ENCODE measurements at regions not wholly inside any gene's neighbourhood (a gene's known extent, or its start where the extent isn't known, plus 50 kb on each side); places are given as distances from the start of the nearest gene placed in this dataset.
"Not testable (repeated sequence)": the region's sequence is repeated elsewhere in the genome, so short reads cannot be mapped to it uniquely, and the experiment has no call there.

DNA sequence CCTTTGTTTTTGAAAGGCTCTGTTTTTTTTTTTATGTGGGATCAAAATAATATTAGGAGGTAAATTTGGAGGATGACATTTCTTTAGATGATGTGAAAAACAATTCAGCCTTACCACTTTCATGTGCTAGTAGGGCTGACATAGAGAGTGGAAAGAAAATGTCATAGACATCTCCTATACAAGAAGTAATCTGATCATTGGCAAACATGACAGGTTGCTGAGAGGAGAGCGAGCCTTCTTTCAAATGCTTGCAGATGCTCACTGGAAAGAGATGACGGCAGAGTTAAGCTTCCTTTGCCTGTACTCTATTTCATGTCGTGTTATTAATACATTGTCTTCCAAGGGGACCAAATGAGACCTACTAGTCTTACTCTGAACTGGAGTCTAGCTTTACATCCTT is 160.1 kb upstream of the DAP start:
- DNase-seq = no peak

DNA sequence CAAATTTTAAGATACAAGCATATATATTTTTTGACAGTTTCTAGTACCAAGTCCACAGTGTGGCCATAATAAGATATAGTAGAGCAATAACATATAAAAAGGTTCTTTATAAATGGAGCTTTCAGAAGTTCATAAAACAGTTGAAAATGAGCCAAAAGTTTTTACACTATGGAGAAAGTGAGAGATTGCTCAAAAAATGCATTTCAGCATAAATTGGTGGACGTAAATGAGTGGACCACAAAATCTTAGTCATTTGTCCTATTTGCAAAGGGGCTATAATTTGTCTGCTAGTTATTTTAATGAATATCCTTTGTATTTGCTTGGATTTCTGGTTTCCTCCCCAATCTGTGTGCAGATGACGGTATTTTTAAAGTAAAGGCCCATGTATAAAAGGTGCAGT is 159.4 kb upstream of the DAP start:
- DNase-seq = no peak

DNA sequence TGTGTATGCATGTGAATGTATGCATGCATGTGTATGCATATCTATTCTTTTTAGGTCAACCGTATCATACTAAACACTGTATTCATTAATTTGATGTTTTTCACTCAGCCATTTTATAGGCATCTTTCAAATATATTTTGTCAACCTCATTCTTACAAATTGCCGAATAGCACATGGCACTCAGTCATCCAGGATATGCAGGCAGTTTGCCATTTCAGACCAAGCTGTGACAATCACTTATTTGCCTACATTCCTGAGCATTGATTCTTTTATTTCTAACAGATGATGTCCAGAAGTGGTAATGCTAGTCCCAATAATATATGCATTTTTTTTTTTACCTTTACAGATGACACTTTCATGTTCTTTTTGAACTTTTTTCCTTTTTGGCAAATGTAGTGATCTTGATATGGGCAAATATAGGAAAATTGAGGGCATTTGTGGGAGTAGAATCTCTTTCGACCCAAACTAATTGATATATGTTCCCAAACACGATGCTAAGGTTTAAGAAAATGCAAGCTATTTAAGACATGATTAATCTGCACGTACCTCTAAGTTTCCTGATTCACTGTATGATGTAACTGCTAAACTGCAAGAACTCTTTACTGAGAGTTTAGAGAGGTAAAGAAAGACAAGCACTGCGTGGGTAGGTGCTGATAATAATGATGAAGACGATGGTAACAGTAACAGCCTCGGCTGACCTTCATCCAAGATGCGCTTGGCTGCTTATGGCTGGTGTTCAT is 153.9 kb upstream of the DAP start:
- DNase-seq = no peak

- no peak for DNase-seq
Measured at GRCh38 chr5:10913841-10914240, 152.8 kb upstream of the DAP start.

GRCh38 chr5:10913181-10913810 is 152.3 kb upstream of the DAP start:
- no peak for DNase-seq

DNA sequence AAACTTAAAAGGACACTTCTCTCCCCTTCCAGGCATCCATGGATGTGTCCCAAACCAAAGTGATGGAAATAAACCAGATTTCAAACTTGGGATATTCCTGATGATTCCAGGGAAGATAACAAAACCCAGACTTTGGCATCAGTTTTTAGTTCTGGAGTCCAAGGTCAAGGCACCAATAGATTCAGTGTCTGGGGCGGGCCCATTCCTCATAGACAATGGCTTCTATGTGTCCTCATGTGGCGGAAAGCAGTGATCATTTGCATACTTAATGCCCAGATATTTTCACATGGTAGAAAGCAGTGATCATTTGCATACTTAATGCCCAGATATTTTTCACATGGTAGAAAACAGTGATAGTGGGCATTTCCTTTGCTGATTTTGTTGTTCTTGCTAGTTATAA is 151.4 kb upstream of the DAP start:
- DNase-seq = no peak

- DNase-seq = no peak
Measured at GRCh38 chr5:10910261-10910660, 149.2 kb upstream of the DAP start.

DNA sequence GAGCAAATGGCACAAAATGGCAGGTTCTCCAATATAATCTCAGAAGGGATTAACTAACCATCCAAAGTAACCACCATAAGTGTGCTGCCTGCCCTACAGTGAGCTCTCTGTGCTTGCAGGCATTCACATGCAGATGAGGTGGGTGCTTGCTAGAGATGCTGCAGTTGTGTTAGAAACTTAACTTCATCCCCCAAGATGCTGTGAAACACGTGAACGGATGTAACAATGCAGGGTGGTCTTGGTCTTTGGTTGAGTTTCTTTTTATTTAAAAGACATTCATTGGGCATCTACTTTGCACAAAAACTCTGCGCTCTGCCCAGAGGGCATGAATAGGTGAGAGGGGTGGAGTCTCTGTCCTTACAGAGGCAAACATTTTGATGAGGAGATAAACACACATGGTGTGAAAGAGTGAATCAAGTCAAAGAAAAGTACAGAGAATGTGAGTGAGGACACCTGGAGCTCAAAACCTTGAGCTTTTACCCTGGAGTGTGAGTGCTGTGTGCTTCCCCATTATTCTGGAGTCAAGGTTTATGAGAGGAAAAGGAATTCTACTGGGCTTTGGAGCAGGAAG is 143.9 kb upstream of the DAP start:
- DNase-seq = no peak

DNA sequence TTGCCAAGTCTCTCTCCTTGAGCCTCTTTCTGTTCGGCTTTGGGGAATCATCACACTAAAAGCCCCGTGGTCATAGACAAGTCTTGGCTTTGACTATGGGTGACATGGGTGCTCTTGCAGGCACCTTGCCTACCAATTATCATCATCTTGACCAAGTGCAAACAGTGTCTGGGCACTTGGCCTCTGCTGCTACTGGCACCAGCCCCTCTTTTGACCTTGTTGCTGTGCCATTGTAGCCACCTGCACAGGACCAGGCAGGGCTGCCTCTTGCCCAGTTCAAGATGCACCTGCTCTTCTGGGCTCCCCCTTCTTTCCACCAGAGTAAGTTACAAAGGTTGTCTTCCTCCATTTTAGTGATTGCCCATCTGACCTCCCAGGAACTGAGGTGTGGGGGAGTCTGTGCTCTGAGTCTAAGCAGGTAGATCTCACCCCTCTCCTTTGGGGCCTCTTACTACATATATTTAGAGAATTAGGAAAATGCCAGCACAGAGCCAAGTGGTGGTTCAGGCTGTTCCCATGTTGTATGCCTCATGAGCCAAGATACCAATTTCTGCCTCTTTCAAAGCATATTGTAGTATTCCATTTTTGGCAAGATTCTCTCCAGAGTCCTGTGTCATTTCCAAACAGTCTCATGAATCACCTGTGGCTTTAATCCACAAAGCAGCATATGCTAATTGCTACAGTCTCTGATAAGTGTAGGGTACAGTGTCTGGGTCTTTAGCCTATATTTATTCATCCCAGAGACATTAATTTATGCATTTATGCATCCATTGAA is 142.9 kb upstream of the DAP start:
- no peak for DNase-seq

DNA sequence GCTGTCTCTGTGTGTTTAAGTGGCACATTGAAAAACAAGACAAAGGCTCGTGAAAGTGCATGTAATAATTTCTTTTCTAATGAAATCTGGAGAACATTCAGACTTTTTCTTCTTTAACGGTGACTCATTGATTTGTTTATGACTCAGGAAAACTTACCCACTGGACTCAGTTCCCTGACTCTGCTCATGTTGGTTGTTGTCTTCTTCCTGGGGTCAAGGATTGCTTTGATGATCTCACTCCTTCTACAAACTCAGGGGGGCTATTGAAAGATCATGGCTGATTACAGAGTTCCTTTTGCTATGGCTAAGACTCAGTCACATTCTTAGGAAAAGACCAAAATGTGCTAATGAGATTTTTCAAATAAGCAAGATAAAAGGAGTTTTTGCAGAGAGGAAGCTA is 141.1 kb upstream of the DAP start:
- no peak for DNase-seq

DNA sequence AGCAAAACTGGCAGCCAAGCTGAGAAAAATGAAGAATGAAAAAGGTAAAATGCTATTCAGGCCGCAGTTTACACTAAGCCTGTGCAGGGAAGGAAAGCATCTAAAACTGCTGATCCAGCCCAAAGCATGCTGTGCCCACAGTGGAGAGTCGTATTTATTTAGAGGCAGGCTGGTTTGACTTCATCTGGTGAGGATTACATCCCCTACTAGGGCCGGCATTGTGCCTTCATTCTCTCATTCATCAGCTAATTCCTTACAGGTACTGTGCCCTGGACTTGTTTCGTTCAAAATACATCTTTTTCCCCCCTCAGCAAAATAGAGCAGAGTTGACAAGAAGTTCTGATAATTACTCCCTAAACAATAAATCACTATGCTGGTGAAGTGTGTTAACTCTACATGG is 137.5 kb upstream of the DAP start:
- DNase-seq = no peak

GRCh38 chr5:10896016-10896415 is 135.0 kb upstream of the DAP start:
- DNase-seq = no peak

GRCh38 chr5:10894445-10895054 is 133.5 kb upstream of the DAP start:
- no peak for DNase-seq

DNA sequence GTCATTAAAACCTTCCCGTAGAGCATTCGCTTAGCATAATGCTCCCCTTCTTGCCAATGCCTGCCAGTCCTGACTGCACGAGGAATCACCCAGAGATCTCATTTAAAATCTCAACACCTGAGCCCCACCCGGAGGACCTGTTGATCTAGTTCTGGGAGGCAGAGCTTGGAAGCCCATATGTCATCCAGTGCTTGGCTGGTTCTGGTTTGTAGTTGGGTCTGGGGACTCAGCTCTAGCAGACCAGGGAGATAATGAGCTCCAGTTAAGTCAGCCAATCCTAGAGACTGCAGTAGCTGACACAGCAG is 131.8 kb upstream of the DAP start:
- DNase-seq = no peak

GRCh38 chr5:10892147-10892910 is 131.3 kb upstream of the DAP start:
- DNase-seq = no peak

- no peak for DNase-seq
Measured at GRCh38 chr5:10891193-10891592, 130.2 kb upstream of the DAP start.

DNA sequence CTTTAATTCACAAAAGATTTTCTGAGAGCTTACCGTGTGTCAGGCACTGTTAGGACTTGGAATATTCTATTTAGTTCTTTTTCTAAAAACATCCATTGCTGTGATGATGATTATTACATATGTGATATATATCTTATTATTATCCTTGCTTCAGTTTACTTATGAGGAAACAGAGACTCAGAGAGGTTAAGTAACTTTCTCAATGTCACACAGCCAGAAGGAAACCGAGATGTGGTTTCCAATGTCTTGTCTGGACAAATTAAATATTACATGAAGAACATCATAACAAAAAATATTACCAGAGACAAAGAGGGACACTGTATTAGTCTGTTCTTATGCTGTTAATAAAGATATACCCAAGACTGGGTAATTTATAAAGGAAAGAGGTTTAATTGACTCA is 125.5 kb upstream of the DAP start:
- DNase-seq = no peak

GRCh38 chr5:10885026-10885425 is 124.0 kb upstream of the DAP start:
- no peak for DNase-seq

DNA sequence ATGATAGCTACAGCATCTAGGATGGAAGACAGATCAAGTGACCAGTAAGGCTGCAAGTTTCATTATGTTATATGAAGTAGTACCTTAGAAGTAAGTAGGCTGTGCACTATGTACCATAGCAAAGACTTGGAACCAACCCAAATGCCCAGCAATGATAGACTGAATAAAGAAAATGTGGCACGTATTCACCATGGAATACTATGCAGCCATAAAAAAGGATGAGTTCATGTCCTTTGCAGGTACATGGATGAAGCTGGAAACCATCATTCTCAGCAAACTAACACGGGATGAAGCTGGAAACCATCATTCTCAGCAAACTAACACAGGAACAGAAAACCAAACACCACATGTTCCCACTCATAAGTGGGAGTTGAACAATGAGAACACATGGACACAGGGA is 122.9 kb upstream of the DAP start:
- not testable (repeated sequence) for DNase-seq

- DNase-seq = no peak
Measured at GRCh38 chr5:10880934-10881333, 119.9 kb upstream of the DAP start.

- not testable (repeated sequence) for DNase-seq
Measured at GRCh38 chr5:10876996-10877395, 116.0 kb upstream of the DAP start.

DNA sequence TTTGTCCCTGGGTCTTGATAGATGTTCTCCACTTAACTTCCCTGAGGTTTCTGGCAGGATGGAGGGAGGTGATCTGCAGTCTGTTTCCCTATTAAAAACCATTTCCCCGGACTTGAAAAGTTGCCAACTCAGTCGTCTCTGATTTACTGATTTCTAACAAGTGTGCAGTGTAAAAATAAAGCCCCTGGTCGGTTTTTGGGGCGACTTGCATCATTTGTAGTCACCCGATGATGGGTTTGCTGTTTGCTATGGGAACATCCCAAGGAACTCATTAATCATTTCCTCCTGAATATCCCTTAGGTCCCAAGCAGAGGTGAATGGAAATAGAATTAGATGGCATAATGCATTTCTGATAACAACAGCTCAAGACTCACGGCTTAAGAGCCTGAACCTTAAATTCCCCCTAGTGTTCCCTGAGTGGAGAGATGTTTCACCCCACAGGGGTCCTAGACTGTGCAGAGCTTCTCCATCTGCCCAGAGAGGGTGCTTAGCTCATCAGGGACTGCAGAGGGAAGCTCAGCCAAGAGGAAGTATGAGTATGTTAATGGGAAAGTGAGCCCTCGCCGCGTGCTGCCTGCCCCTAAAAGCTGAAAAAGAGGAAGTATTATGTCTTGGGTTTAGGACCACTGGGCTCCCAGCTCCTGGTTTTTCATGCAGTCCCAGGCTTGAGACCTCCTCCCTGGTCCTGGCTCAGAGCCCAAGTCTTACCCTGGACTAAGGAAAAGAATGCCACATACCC is 115.1 kb upstream of the DAP start:
- no peak for DNase-seq

All from stimulated activated CD4-positive, alpha-beta T cell treated with anti-CD3 and anti-CD28 coated beads, Interleukin-2, amount 100 ng/mL, for 48 hours (primary cell).